GM18858 (cell line): ENCODE measurements at regions not wholly inside any gene's neighbourhood (a gene's known extent, or its start where the extent isn't known, plus 50 kb on each side); places are given as distances from the start of the nearest gene placed in this dataset.

Experiments used
- ATAC-seq: cut with Tn5 transposase; IDR thresholded peaks from one replicate; pipeline ENCODE4 v1.9.1; 2021; ENCODE audit not compliant: unreplicated experiment

DNA sequence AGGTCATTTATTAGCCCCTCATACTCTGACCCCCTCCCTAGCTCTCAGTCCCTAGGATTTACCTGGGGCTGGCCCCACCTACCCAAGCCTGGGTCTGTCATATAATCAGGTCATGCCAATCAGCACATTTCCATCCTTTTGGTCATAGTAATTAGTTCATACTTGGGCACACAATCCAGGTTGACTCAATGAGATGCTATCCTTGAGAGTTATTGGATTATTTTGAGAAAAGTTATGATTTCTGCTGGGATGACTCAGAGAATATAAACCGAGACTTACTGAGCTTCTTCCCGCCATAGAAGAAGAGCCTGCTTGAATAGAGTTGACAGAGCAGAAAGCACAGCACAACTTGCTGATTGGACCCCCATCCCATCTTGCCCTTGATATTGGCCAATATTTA lies 331.5 kb downstream of the CBLN1 start:
- no peak for ATAC-seq

DNA sequence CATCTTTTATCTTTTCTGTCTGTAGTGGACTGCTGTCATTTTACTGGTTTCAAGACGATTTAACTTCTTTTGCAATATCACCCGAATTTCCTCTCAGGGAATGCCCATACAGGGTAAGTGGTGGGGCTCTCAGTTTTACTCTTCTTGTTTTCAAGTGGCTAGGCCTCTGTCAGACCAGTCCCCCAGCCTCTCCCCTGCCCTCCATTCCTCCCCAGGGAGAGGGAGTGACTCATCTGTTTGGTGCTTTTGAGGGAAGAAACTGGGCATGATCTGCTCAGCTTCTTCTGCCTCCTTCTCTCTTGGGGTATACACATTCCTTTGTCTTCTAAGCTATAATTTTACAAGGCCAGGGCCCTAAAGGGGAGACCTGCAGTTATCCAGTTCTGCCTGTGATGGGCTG lies 332.0 kb downstream of the CBLN1 start:
- ATAC-seq = no peak

GRCh38 chr16:48948911-48949310 lies 332.7 kb downstream of the CBLN1 start:
- ATAC-seq = no peak

GRCh38 chr16:48947371-48947713 lies 334.3 kb downstream of the CBLN1 start:
- ATAC-seq = no peak

- no peak for ATAC-seq
Observed at GRCh38 chr16:48946686-48947370, 334.8 kb downstream of the CBLN1 start.

DNA sequence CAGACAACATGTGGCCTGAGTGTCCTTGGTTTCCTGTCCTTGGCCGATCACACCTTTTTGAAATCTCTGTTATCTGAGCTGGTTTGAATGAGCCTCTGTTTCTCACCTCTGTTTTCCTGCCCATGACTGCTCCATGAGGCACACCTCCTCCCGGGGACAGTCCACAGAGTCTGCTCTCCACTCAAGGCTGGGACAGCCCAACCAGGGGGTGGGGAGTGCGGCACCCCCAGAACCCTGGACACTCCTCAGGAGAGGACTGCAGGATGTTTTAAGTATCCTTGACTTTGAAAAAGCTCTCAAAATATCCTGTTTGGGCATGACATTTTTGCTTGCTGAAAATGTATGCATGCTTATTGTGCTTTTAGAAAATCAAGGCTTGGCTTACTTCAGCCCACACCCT lies 333.0 kb upstream of the N4BP1 start:
- ATAC-seq = no peak

GRCh38 chr16:48936811-48937210 lies 326.8 kb upstream of the N4BP1 start:
- no peak for ATAC-seq

DNA sequence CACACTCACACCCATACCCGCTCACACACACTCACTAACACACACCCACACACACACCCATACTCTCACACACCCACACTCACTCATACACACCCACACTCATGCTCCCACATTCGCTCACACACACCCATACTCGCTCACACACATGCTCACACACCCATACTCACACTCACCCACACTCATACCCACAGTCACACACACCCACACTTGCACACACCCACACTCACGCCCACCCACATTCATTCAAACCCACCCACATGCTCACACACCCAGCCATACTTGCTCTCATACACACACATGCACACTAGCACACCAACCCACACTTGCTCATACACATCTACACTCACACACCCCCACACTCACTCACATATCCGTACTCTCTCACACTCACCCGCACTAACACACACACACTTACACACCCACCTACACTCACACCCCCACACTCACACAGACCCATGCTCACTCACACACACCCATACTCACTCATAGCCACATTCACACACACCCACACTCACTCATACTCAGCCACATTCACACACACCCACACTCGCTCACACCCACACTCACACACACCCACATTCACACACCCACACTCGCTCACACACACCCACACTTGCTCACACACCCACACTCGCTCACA lies 322.4 kb upstream of the N4BP1 start:
- no peak for ATAC-seq

DNA sequence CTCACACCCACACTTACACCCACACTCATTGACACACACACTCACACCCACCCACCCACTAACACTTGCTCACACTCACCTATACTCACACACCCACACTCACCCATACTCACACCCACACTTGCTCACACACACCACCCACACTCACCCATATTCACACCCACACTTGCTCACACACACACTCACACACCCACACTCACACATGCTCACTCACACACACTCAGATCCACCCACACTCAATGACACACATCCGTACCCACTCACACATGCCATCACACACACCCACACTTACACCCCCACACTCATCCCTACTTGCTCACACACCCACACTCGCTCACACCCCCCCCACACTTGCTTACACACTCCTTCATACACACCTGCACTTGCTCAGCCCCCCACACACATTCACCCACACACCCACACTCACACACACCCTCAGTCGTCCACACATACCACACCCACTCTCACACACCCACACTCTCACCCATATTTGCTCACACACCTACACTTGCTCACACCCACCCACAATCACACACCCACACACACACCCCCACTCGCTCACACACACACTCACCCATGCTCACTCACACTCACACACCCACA lies 321.1 kb upstream of the N4BP1 start:
- ATAC-seq = no peak

DNA sequence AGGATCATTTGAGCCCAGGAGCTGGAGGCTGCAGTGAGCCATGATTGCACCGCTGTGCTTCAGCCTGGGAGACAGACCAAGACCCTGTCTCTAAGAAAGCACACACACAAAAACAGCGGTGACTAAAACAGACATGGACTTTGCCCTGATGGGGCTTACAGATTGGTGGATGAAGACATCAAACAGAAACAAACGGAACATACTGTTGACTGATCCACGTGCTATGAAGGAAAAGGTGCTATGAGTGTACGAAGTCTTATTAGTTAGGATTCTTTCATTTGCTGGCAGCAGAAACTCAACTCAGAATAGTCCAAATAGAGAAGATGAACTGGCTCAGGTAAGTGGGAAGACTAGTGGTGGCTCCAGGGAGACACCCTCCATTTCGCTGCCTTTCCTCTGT lies 309.8 kb upstream of the N4BP1 start:
- no peak for ATAC-seq

DNA sequence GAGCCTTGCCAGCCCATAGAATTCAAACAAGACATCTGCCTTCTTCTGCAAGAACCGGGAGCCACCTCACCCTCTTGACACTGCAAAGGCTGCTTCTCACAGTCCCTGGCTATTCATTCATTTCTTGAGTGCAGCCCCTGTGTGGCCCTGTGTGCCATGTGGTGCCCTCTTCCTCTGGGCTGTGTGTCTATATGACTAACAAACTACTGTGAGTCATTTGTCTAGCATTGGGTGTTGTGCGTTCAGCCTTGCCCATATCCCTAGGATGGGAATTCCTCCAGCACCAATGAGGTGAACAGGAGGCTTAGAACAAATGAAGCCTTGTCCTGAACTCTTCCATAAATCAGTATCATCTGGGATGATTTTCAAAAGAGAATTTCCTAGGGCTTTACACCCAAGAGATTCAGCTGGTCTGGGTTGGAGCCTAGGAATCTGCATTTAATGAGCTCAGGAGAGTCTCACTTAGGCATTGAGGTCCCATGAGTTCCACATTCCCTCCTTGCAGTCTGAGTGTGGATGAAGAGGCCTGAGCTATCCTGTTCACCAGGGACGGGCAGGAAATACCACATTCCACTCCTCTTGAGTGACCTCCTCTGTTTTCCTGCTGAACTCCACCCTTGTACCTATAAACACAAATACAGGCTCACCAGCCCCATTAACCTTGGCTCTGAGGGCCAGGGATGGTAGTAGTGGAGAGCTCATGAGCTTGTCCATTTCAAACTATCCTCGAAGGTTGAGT lies 308.7 kb upstream of the N4BP1 start:
- ATAC-seq = no peak

DNA sequence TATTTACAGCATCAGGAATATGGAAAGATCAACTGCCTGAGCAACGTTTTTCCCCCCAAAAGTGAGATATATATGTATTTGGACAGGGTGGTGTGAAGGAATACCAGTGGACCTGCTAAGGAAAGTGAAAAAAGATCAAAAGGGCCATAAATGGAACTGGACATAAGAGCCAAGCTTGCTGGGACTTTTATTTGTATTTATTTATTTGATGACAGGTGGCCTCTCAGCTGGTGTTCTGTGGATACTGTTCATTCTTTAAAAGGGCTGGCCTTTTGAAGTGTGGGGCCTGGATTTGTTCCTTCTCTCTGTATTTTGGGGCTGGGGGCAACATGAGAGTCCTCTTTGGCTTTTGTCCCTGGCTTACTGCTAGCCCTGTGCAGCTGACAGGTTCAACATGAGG lies 306.6 kb upstream of the N4BP1 start:
- ATAC-seq = no peak

DNA sequence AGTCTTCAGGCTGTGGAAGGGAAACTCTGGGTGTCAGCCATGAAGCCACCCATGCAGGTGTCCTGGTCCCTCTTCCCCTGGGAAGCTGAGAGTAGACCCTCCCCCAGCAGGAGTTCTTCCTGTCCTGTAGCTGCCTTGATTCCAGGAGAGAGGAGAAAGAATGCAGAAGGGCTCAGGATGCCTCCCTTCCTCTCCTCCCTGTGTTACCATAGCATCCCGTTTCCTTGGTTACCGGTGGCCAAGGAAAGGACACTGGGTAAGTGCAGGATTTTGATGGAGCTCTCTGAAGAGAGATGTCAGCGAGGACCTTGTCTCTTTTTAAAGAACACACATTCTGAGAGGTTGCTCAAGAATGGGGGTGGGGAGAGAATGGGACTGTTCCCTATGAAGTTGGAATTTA lies 304.1 kb upstream of the N4BP1 start:
- no peak for ATAC-seq

DNA sequence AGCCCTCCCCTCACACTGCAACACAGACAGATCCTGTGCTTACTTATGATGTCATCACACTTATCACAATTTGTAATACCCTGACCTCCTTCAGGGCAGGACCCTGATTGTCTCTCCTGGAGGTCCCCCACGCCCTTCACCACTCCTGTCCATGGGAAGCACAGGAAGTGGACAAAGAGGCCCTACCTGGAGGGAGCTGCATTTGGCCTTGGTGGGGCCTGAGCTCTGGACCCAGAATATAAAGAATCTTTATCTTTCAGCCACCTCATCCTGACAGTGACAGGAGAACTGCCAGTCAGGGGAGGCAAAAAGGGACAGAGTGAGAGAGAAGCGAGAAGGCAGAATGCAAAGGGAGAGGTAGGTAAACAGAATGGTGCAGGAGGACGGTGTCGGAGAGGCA lies 303.4 kb upstream of the N4BP1 start:
- ATAC-seq = no peak

GRCh38 chr16:48912360-48912759 lies 302.4 kb upstream of the N4BP1 start:
- ATAC-seq = no peak

GRCh38 chr16:48911700-48912099 lies 301.7 kb upstream of the N4BP1 start:
- no peak for ATAC-seq

DNA sequence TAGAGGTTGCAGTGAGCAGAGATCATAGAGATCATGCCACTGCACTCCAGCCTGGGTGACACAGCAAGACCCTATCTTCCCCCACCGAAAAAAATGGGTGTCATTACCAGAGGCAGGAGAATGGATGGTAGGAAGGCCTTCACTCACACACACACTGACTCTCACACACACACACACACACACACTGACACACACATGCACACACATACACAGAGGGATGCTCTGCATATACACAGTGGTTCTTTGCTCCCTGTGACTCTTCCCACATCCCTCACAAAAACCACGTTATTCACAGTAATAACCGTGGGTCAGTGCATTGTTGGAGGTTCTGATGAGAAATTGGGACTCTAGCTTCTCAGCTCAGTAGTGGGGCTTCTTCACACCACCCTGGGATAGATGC lies 300.2 kb upstream of the N4BP1 start:
- no peak for ATAC-seq

DNA sequence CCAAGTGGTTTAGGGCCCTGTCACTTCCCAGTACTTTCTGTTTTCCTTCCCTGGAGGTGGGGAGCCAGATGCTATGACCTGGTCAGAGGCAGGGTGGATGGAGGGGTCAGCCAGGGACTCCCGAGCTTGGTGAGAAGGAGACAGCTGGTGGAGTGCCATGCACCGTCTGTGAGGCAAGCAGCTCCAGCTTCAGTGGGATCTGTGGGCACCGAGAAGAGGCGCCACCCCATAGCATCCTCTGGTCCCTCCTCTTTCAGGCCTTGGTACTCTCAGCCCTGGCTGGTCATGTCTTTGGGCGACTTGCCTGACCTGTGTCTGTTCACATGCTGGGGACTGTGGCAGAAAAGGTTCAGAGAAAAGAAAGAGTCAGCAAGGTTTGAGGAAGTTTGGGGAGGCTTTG lies 299.3 kb upstream of the N4BP1 start:
- no peak for ATAC-seq

DNA sequence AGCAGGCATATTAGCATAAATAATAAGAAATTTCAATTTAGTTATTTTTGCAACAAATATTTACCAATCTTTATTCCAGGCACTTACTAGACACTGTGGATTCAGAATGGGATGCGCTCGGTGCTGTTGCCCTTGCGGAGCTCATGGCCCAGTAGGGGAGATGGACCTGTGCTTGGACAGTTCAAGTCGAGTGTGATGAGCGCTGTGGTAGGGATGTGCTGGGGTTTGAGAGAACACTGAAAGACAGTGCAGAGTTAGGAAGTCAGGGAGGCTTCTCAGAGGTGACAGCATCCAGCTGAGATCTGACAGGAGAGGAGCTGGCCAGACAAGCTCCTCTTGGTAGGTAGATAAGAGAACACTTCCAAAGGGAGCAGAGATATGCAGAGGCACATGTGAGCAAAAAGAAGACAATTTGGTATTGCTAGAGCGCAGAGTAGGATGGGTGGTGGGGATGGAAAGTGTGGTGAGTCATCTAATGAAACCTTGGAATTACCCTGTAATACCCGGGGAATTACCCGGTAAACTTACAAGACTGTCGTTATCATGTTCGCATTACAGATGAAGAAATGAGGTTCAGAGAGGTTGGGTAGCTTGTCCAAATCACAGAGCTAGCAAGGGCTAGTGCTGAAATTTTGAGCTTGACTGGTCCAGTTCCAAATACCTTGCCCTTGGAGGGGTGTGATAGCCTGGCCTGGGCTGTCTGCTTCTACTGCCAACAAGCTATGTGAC lies 298.1 kb upstream of the N4BP1 start:
- peak; percentile 60 for ATAC-seq

DNA sequence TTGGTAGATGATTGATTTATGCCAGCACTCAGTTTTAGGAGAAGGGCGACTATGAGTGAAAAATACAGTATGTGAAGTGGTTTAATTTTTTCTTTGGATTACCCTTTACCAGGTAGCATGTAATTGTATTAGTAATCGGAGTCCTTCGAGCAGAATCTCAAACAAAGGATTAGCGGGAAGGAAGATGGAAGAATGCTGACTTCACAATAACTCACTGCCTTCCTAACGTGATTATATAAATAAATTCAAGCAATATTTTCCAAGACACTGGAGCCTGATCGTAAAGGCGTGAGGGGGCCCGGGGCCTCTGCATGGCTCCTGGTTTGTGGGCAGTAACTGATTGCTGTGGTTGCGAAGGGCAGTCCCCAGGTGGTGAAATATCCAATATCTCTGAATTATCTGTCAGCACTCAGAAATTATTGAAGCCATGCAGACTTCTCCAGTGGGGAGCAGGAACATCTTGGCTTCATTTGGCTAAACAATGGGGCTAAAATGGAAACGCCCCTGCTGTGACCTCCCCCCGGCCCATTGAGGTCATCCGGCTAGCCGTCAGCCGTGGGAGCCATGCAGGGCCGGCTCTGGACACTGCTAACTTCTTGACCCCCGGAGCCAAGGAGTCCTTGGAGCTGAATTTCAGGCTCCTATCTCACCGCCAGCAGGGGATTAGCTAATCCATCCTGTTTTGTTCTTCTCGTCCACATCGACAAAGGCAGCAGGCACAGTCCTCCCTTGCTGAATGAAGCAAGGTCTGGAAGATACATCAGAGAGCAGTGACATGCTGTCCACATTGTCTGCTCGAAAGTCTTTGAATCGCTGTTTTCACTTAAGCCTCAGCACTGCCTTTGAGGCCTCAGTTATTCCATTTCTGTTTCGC lies 295.9 kb upstream of the N4BP1 start:
- ATAC-seq = no peak
